ENCODE measurements at regions not wholly inside any gene's neighbourhood (a gene's known extent, or its start where the extent isn't known, plus 50 kb on each side); places are given as distances from the start of the nearest gene placed in this dataset.

DNA sequence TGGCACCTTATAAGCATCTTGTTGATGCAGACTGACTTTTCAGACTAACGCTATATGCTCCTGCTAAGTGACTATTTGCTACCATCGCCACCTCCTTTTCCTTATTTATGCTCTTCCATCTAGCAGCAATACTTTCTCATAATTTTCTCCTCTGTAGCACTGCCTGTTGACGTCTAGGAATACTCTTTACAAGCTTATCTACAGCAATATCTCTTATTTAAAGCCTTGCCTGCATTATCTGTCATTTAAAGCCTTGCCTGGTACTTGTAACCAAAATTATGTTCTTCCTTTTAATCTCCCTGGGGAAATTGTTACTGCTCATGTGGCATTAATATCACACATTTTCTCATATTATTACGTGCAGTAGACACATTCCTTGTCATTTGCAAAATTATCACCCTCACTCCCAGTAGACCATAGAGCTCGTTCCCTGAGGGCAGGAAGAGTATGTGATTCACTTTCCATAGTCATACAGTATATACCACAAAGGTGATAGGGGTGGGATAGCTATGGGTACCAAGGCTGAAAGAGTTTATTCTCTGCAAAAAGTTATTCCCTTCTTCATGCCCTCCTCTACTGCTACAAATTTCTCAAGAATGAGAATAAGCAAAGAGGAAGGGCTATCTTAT lies 359.7 kb upstream of the PCDH15 start:
- DNase-seq = no peak

DNA sequence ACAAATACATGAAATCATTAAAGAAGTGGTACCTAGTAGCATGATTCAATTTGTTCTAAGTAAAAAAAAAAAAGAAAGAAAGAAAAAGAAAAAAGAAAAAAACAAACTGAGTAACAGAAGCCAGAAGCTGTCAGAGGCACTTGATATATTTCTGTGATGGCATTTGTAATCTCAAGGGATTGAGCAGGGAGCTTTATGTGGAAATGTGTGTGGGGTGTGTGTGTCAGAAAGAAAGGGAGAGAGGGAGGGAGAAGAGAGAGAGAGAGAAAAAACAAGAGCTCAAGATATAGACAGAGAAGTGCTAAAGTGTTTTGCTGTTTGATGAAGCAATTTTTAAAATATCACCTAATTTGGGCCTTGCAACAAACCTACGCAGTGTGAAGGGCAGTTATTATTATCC lies 357.6 kb upstream of the PCDH15 start:
- DNase-seq = no peak

DNA sequence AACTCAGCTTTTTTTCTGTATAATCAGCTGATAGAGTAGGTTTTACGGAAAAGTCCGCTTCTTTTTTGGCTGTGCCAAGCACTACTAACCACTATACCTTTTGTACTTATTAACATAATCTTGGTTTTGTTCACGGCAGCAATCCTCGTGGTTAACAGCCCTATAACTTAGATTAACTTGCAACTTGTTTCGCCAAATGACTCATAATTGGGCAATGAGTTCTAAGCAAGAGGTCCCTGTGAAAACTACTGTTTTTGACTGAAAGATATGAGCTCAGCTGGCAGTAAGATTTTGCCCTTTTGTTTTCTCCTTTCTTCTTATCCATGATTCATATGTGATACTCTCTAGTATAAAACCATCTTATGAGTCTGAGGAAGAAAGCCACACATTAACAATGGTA lies 345.0 kb upstream of the PCDH15 start:
- DNase-seq = peak in 1 of 3 donors; percentile 2

- DNase-seq = peak in 1 of 3 donors; percentile 9
These were observed 343.0 kb upstream of the PCDH15 start for GRCh38 chr10:55144001-55144400.

GRCh38 chr10:55141892-55142291 lies 340.9 kb upstream of the PCDH15 start:
- no peak for DNase-seq

DNA sequence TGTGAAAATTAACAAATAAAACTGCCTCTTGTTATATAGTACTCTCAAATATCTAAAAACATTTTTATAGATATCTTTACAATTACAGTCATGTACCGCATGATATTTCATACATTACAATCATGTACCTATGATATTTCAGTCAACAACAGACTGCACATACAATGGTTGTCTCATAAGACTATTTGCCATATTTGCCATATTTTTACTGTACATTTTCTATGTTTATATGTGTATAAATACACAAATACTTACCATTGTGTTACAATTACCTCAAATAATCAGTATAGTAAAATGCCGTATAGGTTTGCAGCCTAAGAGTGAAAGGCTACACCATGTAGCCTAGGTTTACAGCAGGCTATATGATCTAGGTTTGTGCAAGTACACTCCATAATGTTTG lies 336.0 kb upstream of the PCDH15 start:
- no peak for DNase-seq

GRCh38 chr10:55104738-55105137 lies 303.7 kb upstream of the PCDH15 start:
- DNase-seq = no peak

DNA sequence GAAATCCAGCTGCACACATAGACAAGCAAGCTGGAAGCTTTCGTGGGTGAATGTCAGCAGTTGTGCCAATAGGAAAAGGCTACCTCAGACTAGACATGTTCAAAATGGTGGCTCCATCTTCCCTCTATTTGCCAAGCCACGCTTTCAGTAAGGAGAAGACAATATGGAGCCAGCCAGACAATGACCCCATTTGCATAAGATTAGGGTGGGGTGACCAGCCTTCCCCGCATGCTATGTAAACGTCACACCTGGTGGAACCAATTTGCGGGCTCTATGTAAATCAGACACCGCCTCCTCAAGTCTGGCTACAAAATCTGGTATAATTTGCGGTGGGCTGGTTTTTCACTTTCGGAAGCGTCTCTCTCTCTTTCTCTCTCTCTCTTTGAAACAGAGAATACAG lies 297.4 kb upstream of the PCDH15 start:
- no peak for DNase-seq

- DNase-seq = peak; percentile 2 to 24 (median 7)
These were observed 290.8 kb upstream of the PCDH15 start for GRCh38 chr10:55091691-55092328.

DNA sequence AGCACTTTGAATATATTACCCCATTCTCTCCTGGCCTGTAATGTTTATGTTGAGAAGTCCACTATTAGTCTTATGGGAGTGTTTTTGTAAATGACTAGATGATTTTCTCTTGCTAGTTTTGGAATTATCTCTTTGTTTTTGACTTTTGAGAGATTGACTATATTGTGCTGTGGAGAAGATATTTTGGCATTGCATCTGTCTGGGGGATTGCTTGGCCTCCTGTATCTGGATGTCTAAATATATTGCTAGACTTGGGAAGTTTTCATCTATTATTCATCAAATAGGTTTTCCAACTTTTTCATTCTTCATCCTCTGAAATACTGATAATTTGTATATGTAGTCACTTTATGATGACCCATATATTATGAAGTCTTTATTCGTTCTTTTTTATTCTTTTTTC lies 277.1 kb upstream of the PCDH15 start:
- DNase-seq = peak; percentile 7 to 49 (median 35)

GRCh38 chr10:55065185-55065584 lies 264.2 kb upstream of the PCDH15 start:
- DNase-seq = no peak

GRCh38 chr10:55063811-55064210 lies 262.8 kb upstream of the PCDH15 start:
- DNase-seq = peak; percentile 4 to 29 (median 21)

GRCh38 chr10:55062349-55062748 lies 261.3 kb upstream of the PCDH15 start:
- no peak for DNase-seq

- no peak for DNase-seq
These were observed 257.8 kb upstream of the PCDH15 start for GRCh38 chr10:55058800-55059199.

- no peak for DNase-seq
These were observed 250.5 kb upstream of the PCDH15 start for GRCh38 chr10:55051515-55051914.

DNA sequence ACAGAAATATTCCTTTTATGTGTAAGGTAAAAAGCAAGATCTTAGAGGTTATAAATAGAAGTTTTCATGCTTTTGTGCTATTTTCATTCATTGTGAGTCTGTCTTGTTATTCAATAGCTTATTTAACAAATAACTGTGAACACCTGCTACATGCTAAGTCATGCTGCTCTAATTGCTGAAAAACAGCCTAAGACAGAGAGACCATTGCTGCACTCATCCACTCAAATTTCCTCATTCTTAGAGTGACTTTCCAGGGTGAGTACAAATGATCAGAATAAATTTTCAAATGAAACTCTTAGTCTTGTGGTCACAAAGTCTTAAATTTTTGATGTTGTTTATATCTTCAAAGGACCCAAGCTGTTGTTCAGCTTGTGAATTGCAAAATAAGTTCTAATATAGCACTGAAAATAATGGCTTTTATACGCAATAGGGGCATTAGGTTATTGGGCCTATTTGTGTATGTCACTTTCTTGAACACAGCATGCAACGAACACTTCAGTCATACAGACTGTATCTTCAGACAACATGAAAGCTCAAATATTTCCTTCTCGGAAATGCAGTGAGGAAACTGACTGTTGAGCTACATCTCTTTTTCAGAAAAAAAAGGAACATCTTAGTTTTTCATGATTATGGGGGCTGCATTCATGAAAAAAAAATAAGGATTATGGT lies 247.9 kb upstream of the PCDH15 start:
- no peak for DNase-seq

DNA sequence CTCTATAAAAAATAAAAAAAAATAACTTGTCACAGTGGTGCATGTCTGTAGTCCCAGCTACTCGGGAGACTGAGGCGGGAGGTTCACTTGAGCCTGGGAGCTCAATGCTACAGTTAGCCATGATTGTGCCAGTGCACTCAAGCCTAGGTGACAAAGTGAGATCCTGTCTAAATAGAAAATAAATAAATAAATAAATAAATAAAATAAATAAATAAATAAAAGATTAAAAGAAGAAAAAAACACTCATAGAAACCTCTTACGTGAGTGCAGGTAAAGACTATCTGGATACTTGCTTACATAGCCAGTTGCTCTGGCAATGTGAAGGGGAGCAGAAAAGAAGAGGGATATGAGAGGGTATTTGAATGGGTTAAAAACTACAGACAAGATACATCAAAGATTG lies 242.5 kb upstream of the PCDH15 start:
- no peak for DNase-seq

- DNase-seq = no peak
These were observed 232.0 kb upstream of the PCDH15 start for GRCh38 chr10:55033061-55033460.

DNA sequence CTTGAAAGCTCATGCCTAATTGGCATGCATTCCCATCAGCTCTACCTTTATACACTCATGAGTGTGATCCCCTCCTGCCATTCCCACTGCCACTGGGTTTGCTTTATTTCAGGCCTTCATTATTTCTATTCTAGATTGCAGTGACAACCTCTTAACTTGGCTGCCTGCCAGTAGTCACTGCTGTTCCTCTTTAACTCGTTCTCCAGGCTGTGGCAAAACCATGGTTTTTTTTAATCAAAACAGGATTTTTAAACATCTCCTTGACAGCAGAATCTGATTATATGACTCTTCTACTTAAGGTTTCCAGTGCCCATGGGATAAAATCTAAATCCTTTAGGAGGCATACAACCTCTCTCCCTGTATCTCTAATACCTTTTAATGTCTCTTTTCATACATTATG lies 223.7 kb upstream of the PCDH15 start:
- DNase-seq = peak in 1 of 3 donors; percentile 35

GRCh38 chr10:55019439-55019838 lies 218.4 kb upstream of the PCDH15 start:
- peak in 1 of 3 donors; percentile 37 for DNase-seq

DNA sequence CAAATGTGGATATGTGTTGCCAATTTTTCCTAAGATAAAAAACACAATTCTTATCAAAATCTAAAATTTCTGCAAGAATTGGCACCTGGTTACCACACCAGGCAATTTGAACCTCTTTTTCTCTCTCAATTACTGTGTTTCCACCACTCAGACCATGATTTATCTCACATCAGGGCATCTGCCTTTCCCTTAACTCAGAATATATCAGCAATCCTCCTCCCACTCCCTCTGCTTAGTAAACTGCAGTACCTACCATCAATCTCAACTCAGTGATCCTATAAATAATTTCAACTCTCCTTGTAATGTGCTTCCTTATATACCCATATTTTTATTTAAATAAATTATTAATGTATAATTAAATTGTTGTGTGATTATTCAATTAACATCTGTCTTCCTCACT lies 212.3 kb upstream of the PCDH15 start:
- DNase-seq = no peak

- DNase-seq = no peak
These were observed 201.4 kb upstream of the PCDH15 start for GRCh38 chr10:55002420-55002819.

GRCh38 chr10:55001422-55001821 lies 200.4 kb upstream of the PCDH15 start:
- no peak for DNase-seq

Data from muscle of back (tissue), 3 donors.